Esophagus squamous epithelium (tissue), 5 donors: ENCODE measurements at regions not wholly inside any gene's neighbourhood (a gene's known extent, or its start where the extent isn't known, plus 50 kb on each side); places are given as distances from the start of the nearest gene placed in this dataset.

Source experiments
- DNase-seq: peaks from one replicate; lab custom pipeline; 2025; lab: John Stamatoyannopoulos, UW
- H3K27ac ChIP-seq, 4 donors: fragments of 200-600 bp; sonication (generic); one replicate each; pipeline ENCODE4 v1.5.1; 2016 to 2019; ENCODE audit warnings: mild to moderate bottlenecking in 1 of 4
- H3K27me3 ChIP-seq, 4 donors: fragments of 200-600 bp; sonication (generic); 1 replicate in 3 of 4; 2 replicates in 1 of 4; pipeline versions ENCODE4 v1.5.1 to v1.6.0; 2017 to 2021; ENCODE audit warnings: antibody characterized with exemption in 1 of 4
- H3K36me3 ChIP-seq, 3 donors: fragments of 200-600 bp; sonication (generic); one replicate each; pipeline ENCODE4 v1.5.1; 2016 to 2019
- H3K4me1 ChIP-seq, 3 donors: fragments of 200-600 bp; sonication (generic); one replicate each; pipeline ENCODE4 v1.5.1; 2017 to 2019
- H3K4me3 ChIP-seq, 4 donors: fragments of 200-600 bp; sonication (generic); 1 replicate in 3 of 4; 2 replicates in 1 of 4; pipeline ENCODE4 v1.5.1; 2016 to 2019; ENCODE audit warnings: mild to moderate bottlenecking in 2 of 4, moderate library complexity in 1 of 4
- H3K9me3 ChIP-seq, 3 donors: fragments of 200-600 bp; sonication (generic); one replicate each; pipeline ENCODE4 v1.5.1; 2016 to 2019
- CTCF ChIP-seq, 6 experiments: fragments of 450-650 bp in 4 of 6; fragments of 200-600 bp in 2 of 6; sonication (generic) in 2 of 6; IDR thresholded peaks; one replicate each; pipeline ENCODE4 v1.5.1; 2016 to 2019; ENCODE audit warnings: antibody characterized with exemption in 6 of 6, mild to moderate bottlenecking in 4 of 6, moderate library complexity in 4 of 6
- POLR2A ChIP-seq, 4 donors: fragments of 450-650 bp; IDR thresholded peaks; one replicate each; pipeline ENCODE4 v1.6.1; 2017; ENCODE audit warnings: antibody characterized with exemption in 4 of 4, mild to moderate bottlenecking in 4 of 4, moderate library complexity in 3 of 4
- WGBS, 2 donors: methylation state at CpG; one replicate each; pipeline ENCODE4 v1.1.5; 2018; 5-methylcytosine and 5-hydroxymethylcytosine counted together
- intact Hi-C: fragments of 100-400 bp; cut with DNase I; formaldehyde crosslinking; loops from one replicate; pipeline ENCODE4 v1.15.0; 2022
- donor health status: DM: yes; HTN: yes; CAD: no.

- Histone ChIP-seq H3K4me1 (peaks cover 10 to 44% (median 17%) of the 10 kb centered on the region in 3 donors), H3K36me3 (no peaks in the 10 kb centered on the region), H3K4me3 (no peak overlapping the region), H3K27me3 (peaks cover 0 to 8% (median 0%) of the 10 kb centered on the region in 4 donors), H3K9me3 (no peaks in the 10 kb centered on the region), H3K27ac (no peak overlapping the region)
- intact Hi-C loops: no loop called here
- WGBS, 2 donors: 36 to 55% methylated on average over 1 of the region's 1 CpG
- TF ChIP-seq POLR2A (IDR thresholded peaks at IDR 0.05) (no peak), CTCF (IDR thresholded peaks at IDR 0.05) (no peak)
- DNase-seq: no peak
Measured at GRCh38 chr18:39845631-39846030, 2109.4 kb upstream of the PIK3C3 start.

- DNase-seq: no peak
- H3K27me3 ChIP-seq: peaks cover 0 to 8% (median 0%) of the 10 kb centered on the region in 4 donors
- no peaks in the 10 kb centered on the region for H3K36me3 ChIP-seq
- TF ChIP-seq POLR2A (IDR thresholded peaks at IDR 0.05): no peak
- TF ChIP-seq CTCF (IDR thresholded peaks at IDR 0.05): no peak
- WGBS, 2 donors: 56 to 60% methylated on average over 2 of the region's 2 CpGs
- intact Hi-C loops: no loop called here
- no peak overlapping the region for H3K27ac ChIP-seq
- no peak overlapping the region for H3K4me3 ChIP-seq
- H3K4me1 ChIP-seq: peaks cover 10 to 49% (median 17%) of the 10 kb centered on the region in 3 donors
- H3K9me3 ChIP-seq: no peaks in the 10 kb centered on the region
Measured at GRCh38 chr18:39845106-39845505, 2109.9 kb upstream of the PIK3C3 start.

DNA sequence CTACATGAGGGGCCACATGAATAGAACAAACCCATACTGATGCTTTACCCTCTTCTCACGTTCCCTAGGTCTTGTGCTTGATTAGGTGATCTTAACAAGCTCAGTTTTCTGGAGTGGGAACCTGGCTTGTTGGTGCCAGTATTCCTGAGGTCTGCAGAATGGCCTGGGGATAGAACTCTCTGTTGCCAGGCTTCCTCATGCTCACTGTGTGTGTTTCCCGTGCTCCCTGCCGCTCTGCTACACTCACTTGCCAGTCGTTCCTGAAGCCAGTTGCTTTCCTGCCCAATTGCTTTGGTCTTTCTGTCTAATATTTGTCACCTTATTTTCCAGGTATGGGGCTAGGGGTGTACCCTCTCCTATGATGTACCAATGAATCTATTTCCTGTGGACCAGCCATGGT is 2111.5 kb upstream of the PIK3C3 start:
- Histone ChIP-seq H3K4me3 (no peak overlapping the region), H3K27ac (no peak overlapping the region), H3K27me3 (peaks cover 0 to 8% (median 0%) of the 10 kb centered on the region in 4 donors), H3K36me3 (no peaks in the 10 kb centered on the region), H3K9me3 (no peaks in the 10 kb centered on the region), H3K4me1 (peaks cover 10 to 49% (median 17%) of the 10 kb centered on the region in 3 donors)
- WGBS, 2 donors: 53 to 72% methylated on average over 4 of the region's 4 CpGs
- DNase-seq: no peak
- intact Hi-C loops: no loop called here
- no peak for TF ChIP-seq POLR2A (IDR thresholded peaks at IDR 0.05)
- TF ChIP-seq CTCF (IDR thresholded peaks at IDR 0.05): no peak

GRCh38 chr18:39842366-39842914 is 2112.6 kb upstream of the PIK3C3 start:
- peaks cover 0 to 8% (median 0%) of the 10 kb centered on the region in 4 donors for H3K27me3 ChIP-seq
- 37 to 48% methylated on average over 8 to 9 of the region's 9 CpGs for WGBS, 2 donors
- intact Hi-C loops: no loop called here
- H3K4me1 ChIP-seq: peaks cover 10 to 49% (median 17%) of the 10 kb centered on the region in 3 donors
- no peak for DNase-seq
- no peak overlapping the region for H3K4me3 ChIP-seq
- no peaks in the 10 kb centered on the region for H3K9me3 ChIP-seq
- no peaks in the 10 kb centered on the region for H3K36me3 ChIP-seq
- no peak overlapping the region for H3K27ac ChIP-seq
- TF ChIP-seq CTCF (IDR thresholded peaks at IDR 0.05): no peak
- TF ChIP-seq POLR2A (IDR thresholded peaks at IDR 0.05): no peak

- no peak for DNase-seq
- Histone ChIP-seq H3K27me3 (peaks cover 0 to 8% (median 0%) of the 10 kb centered on the region in 4 donors), H3K9me3 (no peaks in the 10 kb centered on the region), H3K4me1 (peaks cover 10 to 47% (median 15%) of the 10 kb centered on the region in 3 donors), H3K36me3 (no peaks in the 10 kb centered on the region), H3K27ac (peak overlapping the region in 2 of 4 donors; percentile 11 to 12), H3K4me3 (peak overlapping the region; percentile 19 to 66 (median 42))
- intact Hi-C loops: no loop called here
- 2 to 5% methylated on average over 13 to 27 of the region's 47 CpGs for WGBS, 2 donors
- TF ChIP-seq POLR2A (IDR thresholded peaks at IDR 0.05): no peak
- peak in 4 of 6 experiments; percentile 24 to 52 (median 26) for TF ChIP-seq CTCF (IDR thresholded peaks at IDR 0.05)
Measured at GRCh38 chr18:39841482-39842365, 2113.3 kb upstream of the PIK3C3 start.
